PC-9 (cell line): ENCODE measurements at regions not wholly inside any gene's neighbourhood (a gene's known extent, or its start where the extent isn't known, plus 50 kb on each side); places are given as distances from the start of the nearest gene placed in this dataset.

ENCODE experiments used
- BruUV-seq: library from RNA; stranded (reverse); fragments of 400-500 nt; replicated peaks from 2 replicates; lab custom pipeline; 2021; lab: Mats Ljungman, UMichigan
- CTCF ChIA-PET: fragments of 300-600 bp; sonication (Branson Sonifier 250); formaldehyde crosslinking; loops from one replicate; lab custom pipeline; 2022; ENCODE audit warnings: antibody characterized with exemption; lab: Charles Lee
- POLR2A ChIA-PET: fragments of 300-600 bp; sonication (Branson Sonifier 250); formaldehyde crosslinking; loops from one replicate; lab custom pipeline; 2022; ENCODE audit warnings: antibody characterized with exemption; ENCODE audit not compliant: unreplicated experiment; lab: Charles Lee
- DNase-seq, 2 experiments: peaks; one replicate each; pipeline versions ENCODE4 v3.0.0 to v3.0.0-alpha.2; 2015 to 2022; ENCODE audit warnings: mixed read lengths in 1 of 2
- H2AFZ ChIP-seq: fragments of 200-600 bp; sonication (generic); 2 replicates; pipeline ENCODE4 v1.8.1; 2017; ENCODE audit warnings: antibody characterized with exemption
- H3F3A ChIP-seq: fragments of 200-600 bp; sonication (generic); 2 replicates; pipeline ENCODE4 v1.8.1; 2017; ENCODE audit warnings: antibody characterized with exemption, mild to moderate bottlenecking, low read depth; ENCODE audit not compliant: insufficient read depth
- H3K27ac ChIP-seq: fragments of 200-600 bp; sonication (generic); 2 replicates; pipeline ENCODE4 v1.6.1; 2016; ENCODE audit warnings: mixed run types
- H3K27me3 ChIP-seq: fragments of 200-600 bp; sonication (generic); 2 replicates; pipeline ENCODE4 v1.6.1; 2016; ENCODE audit warnings: low read depth, mixed run types; ENCODE audit not compliant: insufficient read depth
- H3K36me3 ChIP-seq: fragments of 200-600 bp; sonication (generic); 2 replicates; pipeline ENCODE4 v1.6.1; 2016; ENCODE audit warnings: low read depth, mixed run types
- H3K4me1 ChIP-seq: fragments of 200-600 bp; sonication (generic); replicated peaks from 2 replicates; pipeline ENCODE4 v1.6.1; 2016; ENCODE audit warnings: mixed run types; ENCODE audit not compliant: insufficient read depth
- H3K4me2 ChIP-seq: fragments of 200-600 bp; sonication (generic); 2 replicates; pipeline ENCODE4 v1.6.1; 2017; ENCODE audit warnings: mixed run types
- H3K4me3 ChIP-seq: fragments of 200-600 bp; sonication (generic); 2 replicates; pipeline ENCODE4 v1.6.1; 2016; ENCODE audit warnings: mixed run types
- H3K79me2 ChIP-seq: fragments of 200-600 bp; sonication (generic); 2 replicates; pipeline ENCODE4 v1.6.1; 2017; ENCODE audit warnings: low read depth, mixed run types
- H3K9me2 ChIP-seq: fragments of 200-600 bp; sonication (generic); 2 replicates; pipeline ENCODE4 v1.8.1; 2017; ENCODE audit warnings: mild to moderate bottlenecking; ENCODE audit not compliant: insufficient read depth
- H3K9me3 ChIP-seq: fragments of 200-600 bp; sonication (generic); 2 replicates; pipeline ENCODE4 v1.8.1; 2016; ENCODE audit warnings: low read depth; ENCODE audit not compliant: insufficient read depth
- H4K20me1 ChIP-seq: fragments of 200-600 bp; sonication (generic); 2 replicates; pipeline ENCODE4 v1.8.1; 2017; ENCODE audit not compliant: insufficient read depth
- EZH2 ChIP-seq: fragments of 200-600 bp; sonication (generic); IDR thresholded peaks from 2 replicates; pipeline ENCODE4 v1.8.0; 2017; ENCODE audit warnings: antibody characterized with exemption, low read depth
- intact Hi-C: fragments of 100-400 bp; cut with micrococcal nuclease; formaldehyde crosslinking; loops from one replicate; pipeline ENCODE4 v1.10.0; 2022; ENCODE audit not compliant: unreplicated experiment
- TF ChIP-seq, protein P1 (sequence below): fragments of 200-600 bp; sonication (generic); conservative IDR thresholded peaks from 2 replicates; pipeline ENCODE4 v1.6.1; 2017; ENCODE audit warnings: mixed run types, antibody characterized with exemption, mild to moderate bottlenecking, moderate library complexity

DNA sequence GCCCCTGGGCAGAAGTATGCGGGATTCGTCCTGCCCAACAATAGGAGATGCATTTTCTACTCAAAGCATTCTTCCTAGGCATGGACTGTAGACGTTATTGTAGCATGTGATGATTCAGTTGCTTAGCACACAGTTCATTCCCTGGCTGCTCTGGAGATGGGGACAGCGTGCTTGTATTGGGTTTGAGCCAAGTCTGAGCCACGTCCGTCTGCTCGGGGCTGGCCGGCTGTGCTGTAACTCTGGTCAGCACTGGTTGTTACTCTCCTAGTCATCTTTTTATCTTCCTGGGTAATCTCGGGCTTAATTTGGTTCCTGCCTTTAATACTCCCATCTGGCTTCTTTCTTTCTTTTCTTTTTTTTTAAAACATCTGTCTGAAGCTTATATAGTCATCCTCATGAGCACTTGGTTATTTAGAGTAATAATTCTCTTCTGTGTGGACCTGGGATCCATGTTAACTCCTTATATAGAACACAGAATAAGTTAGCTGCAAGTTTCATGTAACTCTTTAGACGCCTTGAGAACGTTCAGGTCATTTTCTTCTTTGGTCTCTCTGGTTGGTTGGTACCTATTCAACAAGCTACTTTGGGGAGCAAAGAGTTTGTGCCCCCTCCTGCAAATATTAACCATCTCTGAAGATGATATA lies 118.8 kb upstream of the RPS23 start:
- no TSS peak for BruUV-seq
- Histone ChIP-seq H3K9me3 (no peaks in the 10 kb centered on the region), H2AFZ (no peak overlapping the region), H3K79me2 (no peaks in the 10 kb centered on the region), H3K27me3 (no peaks in the 10 kb centered on the region), H3K4me2 (peak overlapping the region; percentile 13; the same call in 1 of the 2 replicates), H4K20me1 (no peaks in the 10 kb centered on the region), H3K36me3 (no peaks in the 10 kb centered on the region), H3K9me2 (no peaks in the 10 kb centered on the region), H3K4me1 (peaks cover 14% of the 10 kb centered on the region), H3K4me3 (no peak overlapping the region), H3F3A (peaks cover 4% of the 10 kb centered on the region; the same call in 1 of the 2 replicates), H3K27ac (no peak overlapping the region)
- POLR2A ChIA-PET = no interaction called here
- TF ChIP-seq, protein P1, sequence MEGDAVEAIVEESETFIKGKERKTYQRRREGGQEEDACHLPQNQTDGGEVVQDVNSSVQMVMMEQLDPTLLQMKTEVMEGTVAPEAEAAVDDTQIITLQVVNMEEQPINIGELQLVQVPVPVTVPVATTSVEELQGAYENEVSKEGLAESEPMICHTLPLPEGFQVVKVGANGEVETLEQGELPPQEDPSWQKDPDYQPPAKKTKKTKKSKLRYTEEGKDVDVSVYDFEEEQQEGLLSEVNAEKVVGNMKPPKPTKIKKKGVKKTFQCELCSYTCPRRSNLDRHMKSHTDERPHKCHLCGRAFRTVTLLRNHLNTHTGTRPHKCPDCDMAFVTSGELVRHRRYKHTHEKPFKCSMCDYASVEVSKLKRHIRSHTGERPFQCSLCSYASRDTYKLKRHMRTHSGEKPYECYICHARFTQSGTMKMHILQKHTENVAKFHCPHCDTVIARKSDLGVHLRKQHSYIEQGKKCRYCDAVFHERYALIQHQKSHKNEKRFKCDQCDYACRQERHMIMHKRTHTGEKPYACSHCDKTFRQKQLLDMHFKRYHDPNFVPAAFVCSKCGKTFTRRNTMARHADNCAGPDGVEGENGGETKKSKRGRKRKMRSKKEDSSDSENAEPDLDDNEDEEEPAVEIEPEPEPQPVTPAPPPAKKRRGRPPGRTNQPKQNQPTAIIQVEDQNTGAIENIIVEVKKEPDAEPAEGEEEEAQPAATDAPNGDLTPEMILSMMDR = no peak
- TF ChIP-seq EZH2 = no peak
- CTCF ChIA-PET = no interaction called here
- peak; percentile 74 to 77 for DNase-seq
- intact Hi-C loops = no loop called here

DNA sequence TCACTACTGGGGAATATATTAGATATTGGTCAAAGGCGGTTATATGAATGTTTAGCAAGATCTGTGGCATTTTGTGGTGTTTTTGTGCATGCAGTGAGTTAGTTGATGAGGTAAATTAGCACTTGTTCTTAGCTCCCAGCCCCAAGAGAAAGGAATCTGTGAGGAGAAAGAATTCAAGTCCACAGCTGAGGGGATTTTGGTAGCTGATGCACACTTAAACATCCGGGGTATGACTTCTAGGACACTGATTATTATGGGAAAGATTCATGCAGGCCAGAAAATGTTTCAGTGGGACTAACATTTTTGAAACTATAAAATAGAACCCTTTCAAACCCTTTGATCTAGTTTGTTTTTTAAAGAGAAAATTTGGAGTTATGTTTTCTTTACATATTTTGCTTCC lies 118.2 kb upstream of the RPS23 start:
- Histone ChIP-seq H3K9me2 (no peaks in the 10 kb centered on the region), H3F3A (peaks cover 4% of the 10 kb centered on the region; the same call in 1 of the 2 replicates), H3K4me1 (peaks cover 14% of the 10 kb centered on the region), H3K36me3 (no peaks in the 10 kb centered on the region), H3K27ac (no peak overlapping the region), H4K20me1 (no peaks in the 10 kb centered on the region), H3K4me2 (peak overlapping the region; percentile 13; the same call in 1 of the 2 replicates), H3K4me3 (no peak overlapping the region), H3K9me3 (no peaks in the 10 kb centered on the region), H2AFZ (no peak overlapping the region), H3K79me2 (no peaks in the 10 kb centered on the region), H3K27me3 (no peaks in the 10 kb centered on the region)
- intact Hi-C loops = no loop called here
- DNase-seq = no peak
- TF ChIP-seq, protein P1 = no peak
- TF ChIP-seq EZH2 = no peak
- POLR2A ChIA-PET = interaction anchor here (0.7 kb wide), 1 partner anchor 23 kb away, joined by 19 read pairs; no protein-coding TSS in a partner anchor
- CTCF ChIA-PET = no interaction called here
- no TSS peak for BruUV-seq

DNA sequence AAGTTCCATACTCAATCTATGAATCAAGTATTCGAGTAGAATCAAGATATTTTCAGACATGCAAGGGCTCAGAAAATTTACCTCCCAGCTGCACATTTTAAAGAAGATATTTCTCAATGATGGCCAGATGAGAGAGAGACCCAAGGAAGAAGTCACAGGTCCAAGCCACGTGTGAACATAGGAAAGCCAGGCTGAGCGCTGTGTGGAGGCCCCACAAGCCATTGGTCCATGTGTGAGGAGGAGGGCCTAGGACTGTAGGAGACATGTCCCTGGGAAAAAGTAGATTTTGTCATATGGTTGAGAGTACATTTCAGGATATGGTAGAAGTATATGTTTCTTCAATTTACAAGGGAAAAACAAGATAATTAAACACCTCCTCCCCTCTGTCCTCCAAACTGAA lies 115.8 kb upstream of the RPS23 start:
- TF ChIP-seq, protein P1 = no peak
- TF ChIP-seq EZH2 = no peak
- ChIA-PET POLR2A (no interaction called here), CTCF (no interaction called here)
- Histone ChIP-seq H3K9me2 (no peaks in the 10 kb centered on the region), H4K20me1 (no peaks in the 10 kb centered on the region), H3K27ac (no peak overlapping the region), H3K9me3 (no peaks in the 10 kb centered on the region), H3K27me3 (no peaks in the 10 kb centered on the region), H3F3A (peaks cover 8% of the 10 kb centered on the region; the same call in 1 of the 2 replicates), H3K36me3 (no peaks in the 10 kb centered on the region), H3K4me1 (peaks cover 21% of the 10 kb centered on the region), H3K79me2 (no peaks in the 10 kb centered on the region), H2AFZ (no peak overlapping the region), H3K4me3 (no peak overlapping the region), H3K4me2 (no peak overlapping the region)
- DNase-seq = no peak
- BruUV-seq = no TSS peak
- intact Hi-C loops = no loop called here
